HUDEP-2 (cell line): ENCODE measurements at regions not wholly inside any gene's neighbourhood (a gene's known extent, or its start where the extent isn't known, plus 50 kb on each side); places are given as distances from the start of the nearest gene placed in this dataset.

Source experiments
- DNase-seq, 76 experiments: peaks; one replicate each; lab custom pipeline; 2025; ENCODE audit not compliant: unreplicated experiment in 76 of 76; lab: John Stamatoyannopoulos, UW

GRCh38 chr10:107924458-107924857 lies 760.0 kb upstream of the SORCS1 start:
- DNase-seq = no peak

GRCh38 chr10:107919626-107920235 lies 755.2 kb upstream of the SORCS1 start:
- no peak for DNase-seq

- no peak for DNase-seq
These were observed 753.7 kb upstream of the SORCS1 start for GRCh38 chr10:107918171-107918570.

GRCh38 chr10:107915215-107915610 lies 750.7 kb upstream of the SORCS1 start:
- DNase-seq = no peak

GRCh38 chr10:107914450-107915214 lies 750.1 kb upstream of the SORCS1 start:
- DNase-seq = no peak

GRCh38 chr10:107913317-107914294 lies 749.1 kb upstream of the SORCS1 start:
- no peak for DNase-seq

- no peak for DNase-seq
These were observed 736.6 kb upstream of the SORCS1 start for GRCh38 chr10:107901076-107901475.

- no peak for DNase-seq
These were observed 735.6 kb upstream of the SORCS1 start for GRCh38 chr10:107900131-107900530.

GRCh38 chr10:107899502-107900062 lies 735.1 kb upstream of the SORCS1 start:
- DNase-seq = no peak

- no peak for DNase-seq
These were observed 734.6 kb upstream of the SORCS1 start for GRCh38 chr10:107899075-107899474.

- DNase-seq = no peak
These were observed 733.9 kb upstream of the SORCS1 start for GRCh38 chr10:107898392-107898791.

- no peak for DNase-seq
These were observed 730.0 kb upstream of the SORCS1 start for GRCh38 chr10:107894516-107894915.

- no peak for DNase-seq
These were observed 724.6 kb upstream of the SORCS1 start for GRCh38 chr10:107889105-107889504.

- no peak for DNase-seq
These were observed 715.7 kb upstream of the SORCS1 start for GRCh38 chr10:107880185-107880584.

GRCh38 chr10:107873007-107873406 lies 708.5 kb upstream of the SORCS1 start:
- no peak for DNase-seq

GRCh38 chr10:107865691-107866090 lies 701.2 kb upstream of the SORCS1 start:
- peak in 2 of 76 experiments; percentile 5 for DNase-seq

GRCh38 chr10:107859065-107859464 lies 694.6 kb upstream of the SORCS1 start:
- no peak for DNase-seq

GRCh38 chr10:107856047-107856315 lies 691.5 kb upstream of the SORCS1 start:
- no peak for DNase-seq

- no peak for DNase-seq
These were observed 691.0 kb upstream of the SORCS1 start for GRCh38 chr10:107855301-107856046.

- no peak for DNase-seq
These were observed 684.3 kb upstream of the SORCS1 start for GRCh38 chr10:107848726-107849360.
